ENCODE measurements at regions not wholly inside any gene's neighbourhood (a gene's known extent, or its start where the extent isn't known, plus 50 kb on each side); places are given as distances from the start of the nearest gene placed in this dataset.

GRCh38 chr15:35910227-35910626, 364.3 kb upstream of the DPH6 start:
- ChIA-PET POLR2A (no interaction called here), CTCF (no interaction called here)
- Histone ChIP-seq H3K27me3 (ENCODE audit: control insufficient read depth, insufficient read depth, low read length) (no peaks in the 10 kb centered on the region), H3K4me1 (ENCODE audit: control insufficient read depth, insufficient read depth, low read length) (no peaks in the 10 kb centered on the region), H3K36me3 (ENCODE audit: control insufficient read depth, insufficient read depth, low read length) (no peaks in the 10 kb centered on the region), H3K4me3 (ENCODE audit: low read depth in 2 of 2, low read length in 2 of 2) (no peak overlapping the region), H3K9me3 (ENCODE audit: control insufficient read depth, insufficient read depth, low read depth, low read length) (no peaks in the 10 kb centered on the region), H3K27ac (ENCODE audit: low read length) (no peak overlapping the region)
- intact Hi-C loops (cut with micrococcal nuclease; ENCODE audit: unreplicated experiment) (no loop called here), in situ Hi-C loops (cut with HindIII; ENCODE audit: low pct_unique_long_range_greater_than_20kb, low sequenced_read_pairs) (no loop called here)
- DNase-seq (ENCODE audit: low read depth, low spot score) = no peak
- TF ChIP-seq CTCF (IDR thresholded peaks at IDR 0.05) (no peak), POLR2AphosphoS5 (IDR thresholded peaks at IDR 0.05; ENCODE audit: low read depth, low read length) (no peak), SIN3A (IDR thresholded peaks at IDR 0.05; ENCODE audit: borderline replicate concordance, insufficient read depth, low read depth, low read length) (no peak), TCF7L2 (IDR thresholded peaks at IDR 0.05; ENCODE audit: low read depth, low read length) (no peak), REST (IDR thresholded peaks at IDR 0.05; ENCODE audit: insufficient read depth in 1 of 2, low read depth in 2 of 2, low read length in 1 of 2) (no peak)
- ATAC-seq = no peak
- no TSS peak for BruUV-seq (replicated peaks)

GRCh38 chr15:35911052-35911777, 365.2 kb upstream of the DPH6 start:
- ChIA-PET CTCF (no interaction called here), POLR2A (no interaction called here)
- intact Hi-C loops (cut with micrococcal nuclease; ENCODE audit: unreplicated experiment) = no loop called here
- no peak for DNase-seq (ENCODE audit: low read depth, low spot score)
- Histone ChIP-seq H3K36me3 (ENCODE audit: control insufficient read depth, insufficient read depth, low read length) (no peaks in the 10 kb centered on the region), H3K9me3 (ENCODE audit: control insufficient read depth, insufficient read depth, low read depth, low read length) (no peaks in the 10 kb centered on the region), H3K27me3 (ENCODE audit: control insufficient read depth, insufficient read depth, low read length) (no peaks in the 10 kb centered on the region), H3K4me3 (ENCODE audit: low read depth in 2 of 2, low read length in 2 of 2) (no peak overlapping the region), H3K4me1 (ENCODE audit: control insufficient read depth, insufficient read depth, low read length) (no peaks in the 10 kb centered on the region), H3K27ac (ENCODE audit: low read length) (no peak overlapping the region)
- BruUV-seq (replicated peaks) = no TSS peak
- in situ Hi-C loops (cut with HindIII; ENCODE audit: low pct_unique_long_range_greater_than_20kb, low sequenced_read_pairs) = no loop called here
- ATAC-seq = no peak
- no peak for TF ChIP-seq TCF7L2 (IDR thresholded peaks at IDR 0.05; ENCODE audit: low read depth, low read length)
- no peak for TF ChIP-seq CTCF (IDR thresholded peaks at IDR 0.05)
- TF ChIP-seq SIN3A (IDR thresholded peaks at IDR 0.05; ENCODE audit: borderline replicate concordance, insufficient read depth, low read depth, low read length) = no peak
- no peak for TF ChIP-seq REST (IDR thresholded peaks at IDR 0.05; ENCODE audit: insufficient read depth in 1 of 2, low read depth in 2 of 2, low read length in 1 of 2)
- TF ChIP-seq POLR2AphosphoS5 (IDR thresholded peaks at IDR 0.05; ENCODE audit: low read depth, low read length) = no peak

Measured in Panc1 (cell line).